ENCODE measurements at regions not wholly inside any gene's neighbourhood (a gene's known extent, or its start where the extent isn't known, plus 50 kb on each side); places are given as distances from the start of the nearest gene placed in this dataset.

DNA sequence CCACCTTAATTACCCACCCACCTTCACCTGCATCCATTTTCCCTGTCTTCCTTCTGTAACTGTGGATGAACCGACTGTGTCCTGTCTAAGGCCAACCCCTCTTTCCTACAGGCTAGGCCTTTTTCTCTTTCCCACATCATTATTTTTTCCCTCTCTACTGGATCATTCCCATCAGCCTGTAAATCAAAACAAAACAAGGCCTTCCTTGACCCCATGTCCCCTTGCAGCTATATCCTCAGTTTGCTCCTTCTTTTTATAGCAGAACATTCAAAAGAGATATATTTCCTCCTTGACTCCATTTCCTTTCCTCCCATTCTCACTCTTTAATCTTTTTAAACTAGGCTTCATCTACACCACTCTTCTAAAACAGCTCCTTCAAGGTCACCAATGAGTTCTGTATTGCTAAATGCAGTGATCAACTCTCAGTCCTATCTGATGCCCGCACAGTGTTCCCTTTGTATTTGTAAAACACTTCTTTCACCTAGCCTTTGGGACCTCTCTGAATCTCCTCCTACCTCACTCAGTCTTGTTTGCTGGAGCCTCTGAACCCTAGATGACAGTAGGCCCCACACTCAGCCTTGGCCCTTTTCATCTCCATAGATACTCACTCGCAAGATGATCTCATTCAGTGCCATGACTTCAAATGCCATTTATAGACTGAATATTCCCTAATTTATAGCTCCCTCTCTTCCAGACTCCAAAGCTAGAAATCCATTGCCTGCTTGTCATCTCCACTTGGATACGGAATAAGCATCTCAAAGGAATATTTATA lies 55.7 kb downstream of the CXCR4 start:
- DNase-seq: no peak

DNA sequence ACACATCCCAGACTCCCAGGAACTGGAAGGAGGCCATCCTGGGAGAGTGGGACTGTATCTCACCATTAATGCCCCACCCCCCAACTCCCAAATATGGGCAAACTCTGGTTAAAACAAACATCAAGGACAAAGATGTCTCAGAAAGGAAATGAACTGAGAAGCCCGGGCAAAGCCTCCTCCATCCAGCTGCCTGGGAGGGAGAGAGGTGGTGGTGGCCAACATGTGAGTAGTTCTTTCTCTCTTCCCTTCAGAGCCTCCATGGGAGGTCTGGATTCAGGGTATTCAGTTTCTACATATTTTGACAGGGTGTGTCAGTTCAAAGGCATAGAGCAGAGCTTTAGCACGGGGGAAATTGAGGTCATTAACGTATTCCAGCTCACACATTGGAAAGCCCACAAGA lies 57.5 kb downstream of the CXCR4 start:
- no peak for DNase-seq

DNA sequence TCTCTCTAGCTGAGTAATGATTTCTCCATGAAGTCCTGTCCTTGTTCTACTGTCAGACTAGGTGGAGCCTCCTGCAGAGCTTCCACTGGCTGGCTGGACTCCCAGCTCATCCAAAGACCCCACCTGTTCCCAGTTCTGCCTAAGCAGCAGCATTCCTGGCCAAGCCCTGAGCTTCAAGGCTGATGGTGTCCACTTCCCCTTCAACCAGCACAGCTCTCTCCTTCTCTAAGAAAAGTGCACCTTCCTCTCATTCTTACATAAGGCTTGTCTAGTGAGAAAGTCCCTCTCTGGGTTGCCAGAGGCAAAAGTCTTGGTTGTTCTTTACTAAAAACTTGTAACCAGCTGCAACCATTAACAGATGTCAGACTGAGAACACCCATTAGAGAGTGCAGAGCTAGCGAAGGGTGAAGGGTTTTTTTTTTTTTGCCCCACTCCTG lies 58.9 kb downstream of the CXCR4 start:
- DNase-seq: no peak

DNA sequence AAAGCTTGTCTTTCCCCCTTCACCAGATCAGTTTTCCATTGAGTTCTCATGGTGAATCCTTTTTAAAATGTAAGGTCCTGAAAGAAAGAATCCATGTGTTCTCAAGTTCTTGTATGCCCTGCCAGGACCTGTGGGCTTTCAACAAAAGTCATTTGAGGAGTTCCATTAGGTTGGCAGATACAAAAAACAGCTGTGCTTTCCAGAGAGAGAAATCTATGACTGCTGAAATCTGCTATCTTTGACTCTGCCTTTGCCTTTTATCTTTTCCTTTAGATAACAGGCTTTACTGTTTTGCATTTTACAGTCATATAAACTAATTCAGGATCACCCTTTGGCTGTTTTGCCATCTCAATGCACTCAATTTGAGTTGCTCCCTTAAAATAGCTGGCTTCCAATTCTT lies 59.7 kb downstream of the CXCR4 start:
- no peak for DNase-seq

DNA sequence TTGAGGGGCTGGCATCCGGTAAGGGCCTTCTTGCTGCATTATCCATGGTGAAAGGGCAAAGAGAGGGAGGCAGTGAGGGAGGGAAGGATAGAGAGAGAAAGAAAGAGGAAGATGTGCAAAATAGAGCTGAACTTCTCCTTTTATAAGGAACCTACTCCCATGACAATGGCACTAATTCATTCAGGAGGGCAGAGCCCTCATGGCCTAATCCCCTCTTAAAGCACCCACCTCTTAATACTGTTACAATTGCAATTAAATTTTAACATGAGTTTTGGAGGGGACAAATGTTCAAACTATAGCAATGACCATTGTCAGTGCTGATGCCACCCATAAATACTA lies 60.2 kb downstream of the CXCR4 start:
- peak; percentile 23 for DNase-seq

DNA sequence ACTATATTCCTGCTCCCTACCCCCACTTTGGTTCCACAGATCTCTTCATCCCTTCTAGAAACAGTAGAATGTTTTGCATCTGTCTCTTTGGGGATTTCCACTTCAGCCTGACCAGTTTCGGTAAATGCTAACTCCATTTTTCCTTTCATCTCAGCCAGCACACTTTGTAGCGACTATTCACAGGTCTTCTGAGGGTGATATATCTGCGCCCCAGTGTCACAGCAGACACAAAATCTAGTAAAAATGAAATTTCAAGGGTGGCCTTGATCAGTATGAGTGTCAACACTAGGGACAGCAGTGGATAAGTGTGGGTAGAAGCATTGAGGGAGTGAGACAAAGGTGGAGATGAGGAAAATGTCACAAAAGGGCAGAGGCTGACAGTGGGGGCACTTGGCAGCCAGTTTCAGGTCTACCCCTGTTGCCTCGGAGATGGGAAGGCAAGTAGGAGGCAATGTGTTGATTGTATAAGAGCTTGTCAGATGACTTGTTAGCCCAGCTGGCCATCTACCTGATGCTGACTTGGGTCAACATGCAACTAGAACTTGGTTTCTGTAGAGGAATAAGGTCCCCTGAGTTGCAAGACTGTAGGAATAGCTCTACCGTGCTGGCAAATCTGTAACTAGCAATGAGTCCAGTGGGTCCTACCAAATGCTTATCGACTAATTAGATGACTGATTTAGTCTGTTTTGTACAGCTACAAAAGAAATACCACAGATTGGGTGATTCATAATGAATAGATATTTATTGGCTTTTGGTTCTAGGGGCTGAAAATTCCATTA lies 60.7 kb downstream of the CXCR4 start:
- no peak for DNase-seq

DNA sequence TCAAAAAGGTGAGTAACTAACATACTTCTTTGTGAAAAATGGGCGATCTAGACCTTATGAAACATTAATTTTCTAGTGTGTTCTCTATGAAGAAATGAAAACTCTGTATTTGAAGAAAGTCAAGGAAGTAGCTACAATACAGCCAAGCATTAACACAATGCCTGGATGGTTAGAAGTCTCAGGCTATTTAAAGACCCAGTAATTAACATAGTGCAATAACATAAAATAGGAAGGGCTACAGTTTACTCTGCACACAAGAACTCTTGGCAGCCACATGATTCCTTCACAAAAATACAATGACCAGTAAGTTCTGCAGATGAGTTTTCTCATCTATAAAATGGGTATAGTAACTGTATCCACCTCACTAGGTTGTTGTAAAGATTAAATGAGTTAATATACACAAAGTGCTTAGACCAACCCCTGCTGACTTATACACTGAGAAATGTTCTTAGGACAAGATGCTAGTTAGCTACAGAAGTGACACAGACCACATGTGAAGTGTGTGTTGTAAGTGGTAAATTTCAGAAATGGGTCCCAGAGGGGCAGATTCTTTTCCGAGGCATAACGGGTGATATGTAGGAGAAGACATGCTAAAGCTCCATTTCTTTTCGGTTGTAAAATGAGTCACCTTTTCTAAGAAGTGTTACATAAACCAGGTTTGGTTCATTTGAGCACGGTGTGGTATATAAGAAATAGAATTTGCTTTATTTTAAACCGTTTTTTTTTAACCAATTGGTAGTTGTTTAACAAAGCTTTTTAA lies 61.8 kb downstream of the CXCR4 start:
- DNase-seq: no peak

DNA sequence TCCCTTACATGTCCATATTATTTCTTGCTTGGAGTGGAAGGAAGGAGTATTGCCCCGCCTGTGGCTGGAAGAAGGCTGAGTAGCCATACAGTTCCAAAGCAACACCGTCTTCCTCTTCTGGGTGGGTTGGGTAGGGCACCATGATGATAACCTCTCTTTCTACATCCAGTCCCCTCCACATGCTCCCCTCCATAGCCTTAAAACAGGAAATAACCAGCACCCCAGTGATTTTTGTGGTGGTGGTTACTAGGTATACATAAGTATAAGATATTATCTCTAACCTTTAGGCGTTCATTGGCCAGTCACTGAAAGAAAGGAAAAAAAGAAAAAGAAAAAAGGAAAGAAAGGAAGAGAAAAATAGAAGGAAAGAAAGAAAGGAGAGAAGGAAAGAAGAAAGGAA lies 63.1 kb downstream of the CXCR4 start:
- no peak for DNase-seq

DNA sequence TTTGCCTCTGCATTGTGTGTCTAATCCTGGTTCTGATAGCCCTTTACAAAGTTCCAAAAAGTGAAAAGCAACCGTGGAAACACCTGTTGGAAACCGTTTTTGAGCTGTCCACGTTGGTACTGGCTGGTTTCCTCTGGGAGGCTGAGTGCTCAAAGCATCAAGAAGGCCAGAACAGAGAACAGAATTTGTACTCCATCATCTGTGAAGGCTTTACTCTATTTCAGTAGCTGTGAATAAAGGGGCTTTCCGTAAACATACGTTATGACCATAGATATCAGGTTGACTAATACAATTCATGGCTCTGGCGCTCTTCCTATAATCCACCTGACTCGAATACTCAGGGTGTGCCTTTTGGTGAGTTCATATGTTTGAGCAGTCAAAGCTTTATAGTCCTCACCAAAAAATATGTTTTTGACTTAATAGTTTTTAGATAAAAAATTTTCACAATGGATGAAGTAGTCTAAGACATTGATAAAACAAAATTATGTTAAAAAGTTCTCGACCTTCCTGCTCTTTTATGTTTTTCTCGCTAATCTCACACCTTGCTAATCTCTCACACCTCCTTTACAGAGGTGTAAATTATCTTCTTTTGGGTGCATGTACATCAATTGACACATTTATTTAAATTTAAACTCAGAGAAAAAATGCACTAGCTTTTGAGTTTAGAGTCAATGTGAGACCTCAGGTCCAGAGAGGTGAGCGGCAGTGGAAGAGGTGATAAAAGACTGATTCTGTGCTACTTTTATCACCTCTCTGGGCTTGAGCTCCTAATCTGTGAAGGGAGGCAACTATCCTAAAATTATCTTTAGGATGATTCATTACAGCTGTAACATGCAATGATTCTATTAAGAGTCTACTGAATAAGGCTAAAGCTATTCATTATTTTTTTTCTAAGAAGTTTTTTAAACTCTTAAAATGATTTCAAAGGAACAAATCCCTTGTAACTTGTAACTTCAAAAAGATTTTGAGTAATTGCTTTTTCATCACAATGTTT lies 65.3 kb downstream of the CXCR4 start:
- no peak for DNase-seq

DNA sequence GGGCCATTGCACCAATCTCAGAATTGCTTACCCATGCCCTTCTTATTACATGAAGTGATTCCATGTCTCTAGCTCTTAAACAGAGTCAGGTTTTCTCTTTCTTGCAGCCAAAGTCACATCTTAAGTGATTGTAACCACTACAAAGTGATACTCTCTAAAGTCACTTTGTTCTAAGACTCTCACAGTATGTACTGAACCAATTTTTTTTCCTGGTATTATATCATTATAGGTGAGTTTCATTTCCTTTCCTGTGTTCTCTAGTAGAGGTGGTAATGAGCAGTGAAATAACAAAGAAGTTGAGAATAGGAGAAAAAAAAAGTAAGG lies 66.3 kb upstream of the DARS1 start:
- DNase-seq: no peak

DNA sequence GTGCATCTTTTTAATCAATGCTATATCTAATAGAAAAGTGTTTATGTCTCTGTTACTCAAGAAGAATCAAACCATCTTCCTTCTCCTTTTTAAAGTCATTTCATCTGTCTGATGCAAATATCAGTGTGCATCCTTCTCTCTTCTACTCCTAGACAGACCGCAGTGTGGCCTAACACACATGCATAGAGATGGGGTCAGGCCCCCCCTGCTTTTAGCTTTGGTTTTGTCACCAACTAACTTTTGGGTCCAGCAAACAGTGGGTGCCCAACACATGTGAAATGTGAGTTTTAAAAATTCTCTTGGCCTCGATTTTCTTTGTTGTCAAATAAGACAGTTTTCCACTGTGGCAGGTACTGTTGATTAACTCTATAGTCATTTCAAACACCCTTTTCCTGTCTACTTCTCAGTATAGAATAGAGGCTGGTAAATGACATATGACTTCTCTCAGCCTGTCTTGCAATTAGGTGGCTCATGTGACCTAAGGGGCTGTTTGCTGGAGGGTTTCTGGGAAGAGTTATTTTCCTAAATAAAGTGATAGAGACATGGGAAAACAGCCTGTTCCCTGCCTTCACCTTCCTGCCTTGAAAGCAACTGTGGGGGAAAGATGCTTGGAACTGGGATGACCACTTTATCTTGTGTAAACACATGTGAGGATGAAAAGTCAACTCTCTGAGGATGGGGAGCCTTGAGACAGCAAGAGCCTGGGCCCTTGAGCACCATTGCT lies 65.7 kb upstream of the DARS1 start:
- no peak for DNase-seq

DNA sequence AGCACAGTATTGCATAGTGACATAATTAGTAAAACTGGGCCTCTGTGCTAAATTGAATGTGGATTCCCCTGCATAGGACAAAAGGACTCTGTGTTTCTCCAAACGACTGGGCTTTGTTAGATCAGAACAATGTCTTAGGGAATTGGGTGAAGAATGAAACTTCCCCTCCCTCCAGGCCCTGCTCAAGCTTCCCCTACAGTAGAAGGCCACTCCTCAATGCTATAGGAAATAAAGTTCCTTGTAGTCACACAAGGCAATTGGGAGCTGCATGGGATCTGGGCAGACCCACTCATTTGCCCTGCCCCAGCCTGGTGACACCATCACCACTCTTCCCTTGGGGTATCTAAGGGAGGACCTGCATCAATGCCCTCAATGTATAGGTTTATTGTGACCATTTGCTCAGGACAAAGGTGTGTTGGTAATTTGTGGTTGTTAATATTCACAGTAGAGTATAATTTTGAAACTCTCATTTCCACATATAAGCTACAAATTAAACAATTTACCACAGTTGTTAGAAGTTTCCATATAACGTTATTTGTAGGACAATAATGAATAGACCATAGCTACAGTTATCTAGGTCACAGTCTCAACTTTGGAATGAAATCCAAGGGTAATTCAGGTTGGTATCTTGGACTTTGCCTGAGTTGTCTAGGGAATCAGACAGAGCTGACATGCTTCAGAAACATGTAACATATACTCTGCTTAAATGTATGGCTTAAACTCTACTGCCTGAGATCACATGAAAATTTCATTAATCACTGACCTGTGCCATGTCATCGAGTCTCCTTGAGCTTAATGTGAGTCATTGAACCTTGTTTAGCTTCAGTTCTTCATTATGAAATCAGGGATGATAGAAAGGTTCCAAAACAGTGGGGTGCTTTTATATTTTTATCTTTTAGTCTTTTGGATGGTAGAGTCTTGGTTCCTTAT lies 64.8 kb upstream of the DARS1 start:
- DNase-seq: no peak

DNA sequence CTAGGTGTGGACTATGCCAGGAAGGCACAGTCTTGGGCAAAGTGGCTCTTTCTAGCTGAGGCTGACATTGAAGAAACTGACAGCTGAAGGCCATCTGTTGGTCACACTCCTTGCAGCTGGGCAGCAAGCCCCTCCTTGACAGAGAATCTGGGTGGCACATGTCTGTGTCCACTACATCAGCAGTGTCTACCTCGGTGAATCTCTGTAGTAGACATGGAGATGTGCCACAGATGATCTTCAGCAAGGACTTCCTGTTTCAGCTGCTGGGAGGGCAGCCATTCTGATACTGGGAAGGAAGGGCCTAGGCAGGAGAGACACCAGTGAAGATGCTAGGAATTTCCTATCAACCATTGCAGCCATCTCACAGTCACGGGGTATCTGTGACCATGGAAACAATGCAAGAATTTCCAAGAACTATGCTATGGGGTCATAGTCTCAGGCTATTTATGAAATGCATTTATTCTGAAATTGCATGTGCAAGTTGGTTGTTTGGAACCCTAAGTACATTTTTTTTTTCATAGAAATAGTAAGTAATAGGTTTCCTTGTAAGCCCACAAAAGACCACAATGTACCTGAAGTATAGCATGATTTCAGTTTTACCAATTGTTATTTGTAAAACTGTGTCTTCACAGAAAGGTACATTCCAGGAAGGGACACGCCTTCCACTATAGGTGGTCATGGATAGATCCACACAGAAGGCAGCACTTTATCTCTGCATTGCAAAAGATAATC lies 63.8 kb upstream of the DARS1 start:
- no peak for DNase-seq

DNA sequence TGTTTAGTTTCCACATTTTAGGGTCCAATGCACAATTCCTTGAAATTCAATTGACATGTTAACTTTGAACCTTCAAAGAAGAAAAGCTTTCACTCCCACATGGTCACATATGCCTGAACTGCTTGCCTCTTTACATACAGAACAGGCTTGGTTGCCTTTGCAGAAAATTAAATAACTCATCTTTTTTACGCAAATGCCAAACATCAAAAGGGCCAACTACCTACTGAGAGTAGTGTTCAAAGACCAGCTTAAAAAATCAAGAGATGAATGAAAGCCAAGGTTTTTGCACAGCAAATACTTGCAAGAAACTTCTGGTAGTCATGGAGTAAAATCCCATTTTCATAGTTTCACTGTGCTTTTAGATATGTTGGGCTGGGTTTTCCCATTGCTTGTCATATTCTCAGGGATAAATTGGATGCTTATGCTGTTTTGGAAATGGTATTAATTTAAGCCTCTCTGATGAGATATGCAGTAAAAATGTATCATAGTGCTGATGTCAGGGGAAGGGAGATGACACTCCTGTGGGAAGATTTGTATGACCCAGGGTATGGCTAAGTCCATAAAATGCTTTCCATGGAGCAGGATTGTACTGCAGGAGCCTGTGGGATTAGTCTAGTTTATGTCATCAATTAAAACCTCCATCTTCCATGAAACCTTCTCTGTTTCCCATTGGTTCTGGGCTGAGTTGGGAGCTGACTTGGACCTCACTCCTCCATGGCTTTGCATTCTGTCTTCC lies 60.6 kb upstream of the DARS1 start:
- DNase-seq: no peak

DNA sequence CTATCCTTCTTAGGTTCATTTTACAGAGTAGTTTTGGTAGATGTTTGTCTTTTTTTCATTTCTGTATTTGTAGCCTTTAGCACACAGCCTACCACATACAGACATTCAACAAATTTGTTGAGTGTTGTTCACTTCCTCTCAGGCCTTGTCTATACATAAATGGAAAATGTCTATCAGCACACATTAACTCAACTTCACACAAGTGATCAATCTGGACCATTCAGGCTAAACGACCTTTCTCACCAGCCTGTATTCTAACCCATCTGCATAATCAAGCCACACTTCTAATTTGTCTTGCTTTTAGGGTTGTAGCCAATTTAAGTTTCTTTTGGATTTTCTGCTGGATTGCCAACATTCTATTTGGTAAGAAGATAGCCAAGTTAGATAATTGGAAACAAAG lies 59.9 kb upstream of the DARS1 start:
- DNase-seq: no peak
